ENCODE measurements at regions not wholly inside any gene's neighbourhood (a gene's known extent, or its start where the extent isn't known, plus 50 kb on each side); places are given as distances from the start of the nearest gene placed in this dataset.

GRCh38 chrX:45788315-45788714, 587.6 kb upstream of the DIPK2B start:
- TF ChIP-seq ZNF768 (tag by site-specific recombination; IDR thresholded peaks at IDR 0.05) (no peak), ZEB2 (tag by site-specific recombination; IDR thresholded peaks at IDR 0.05) (no peak), CTCF (tag by site-specific recombination; IDR thresholded peaks at IDR 0.05) (no peak), ZBTB21 (tag by site-specific recombination; IDR thresholded peaks at IDR 0.05) (no peak), ZNF76 (tag by site-specific recombination; IDR thresholded peaks at IDR 0.05; ENCODE audit: borderline replicate concordance, low read depth) (no peak), ZNF701 (tag by site-specific recombination; IDR thresholded peaks at IDR 0.05) (no peak), ZBTB26 (tag by site-specific recombination; optimal IDR thresholded peaks at IDR 0.05) (no peak), ZBTB44 (tag by site-specific recombination; IDR thresholded peaks at IDR 0.05) (no peak), MYNN (tag by site-specific recombination; IDR thresholded peaks at IDR 0.05; ENCODE audit: borderline replicate concordance) (no peak), SETDB1 (IDR thresholded peaks at IDR 0.05; ENCODE audit: insufficient read length, low read length) (no peak), REST (tag by site-specific recombination; IDR thresholded peaks at IDR 0.05) (no peak)

All from HEK293 (cell line).